ENCODE measurements at regions not wholly inside any gene's neighbourhood (a gene's known extent, or its start where the extent isn't known, plus 50 kb on each side); places are given as distances from the start of the nearest gene placed in this dataset.

DNA sequence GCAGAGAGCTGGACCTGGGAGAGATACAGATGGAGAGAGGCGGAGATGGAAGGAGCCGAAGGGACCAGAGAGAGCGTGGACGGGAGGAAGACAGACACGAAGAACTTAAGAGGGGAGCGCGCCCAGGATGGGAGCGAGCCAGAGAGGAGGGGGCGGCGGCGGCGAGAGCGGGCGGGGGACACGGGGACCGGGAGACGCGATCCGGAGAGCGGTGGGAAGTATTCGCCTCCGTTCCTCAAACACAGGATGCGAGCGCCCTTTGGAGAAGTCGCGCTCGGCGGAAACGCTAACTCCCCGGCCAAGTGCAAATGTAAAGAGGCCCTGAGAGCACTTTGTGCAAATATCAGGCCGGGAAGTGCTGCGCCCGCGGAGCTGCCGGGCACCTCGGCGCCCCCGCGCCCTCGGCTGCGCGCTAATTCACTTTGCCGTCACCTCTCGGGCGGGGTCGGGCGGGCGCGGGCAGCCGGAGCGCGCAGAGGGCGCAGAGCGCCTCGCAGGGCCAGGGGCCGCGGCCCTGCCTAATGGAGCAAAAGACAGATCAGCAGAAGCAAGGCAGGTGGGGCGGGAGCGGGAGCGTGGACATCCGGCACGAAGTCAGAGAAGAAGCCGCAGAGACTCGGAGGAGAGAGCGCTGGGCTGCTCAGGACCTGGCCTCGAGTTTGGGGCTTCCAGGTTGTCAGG is 281.2 kb downstream of the RRAGC start:
- Histone ChIP-seq H3K4me2 (ENCODE audit: low read length) (no peak overlapping the region), H3F3A (ENCODE audit: insufficient read depth, low read length) (no peaks in the 10 kb centered on the region), H3K36me3 (ENCODE audit: insufficient read depth, low read length) (no peaks in the 10 kb centered on the region), H3K79me2 (ENCODE audit: insufficient read depth, low read length) (no peaks in the 10 kb centered on the region), H4K20me1 (ENCODE audit: insufficient read depth, low read length) (no peaks in the 10 kb centered on the region), H3K9me3 (ENCODE audit: low read length) (no peaks in the 10 kb centered on the region), H3K27ac (ENCODE audit: low read depth, low read length, poor library complexity, severe bottlenecking) (no peak overlapping the region), H3K4me1 (ENCODE audit: insufficient read depth, low read length, severe bottlenecking) (no peaks in the 10 kb centered on the region), H3K9ac (ENCODE audit: low read length) (no peak overlapping the region), H3K9me2 (ENCODE audit: low read depth, low read length) (no peaks in the 10 kb centered on the region), H3K27me3 (ENCODE audit: insufficient read depth, low read length) (no peaks in the 10 kb centered on the region), H2AFZ (ENCODE audit: low read length) (no peak overlapping the region), H3K4me3 (ENCODE audit: low read depth, low read length, poor library complexity, severe bottlenecking) (no peak overlapping the region)
- TF ChIP-seq EZH2 (IDR thresholded peaks at IDR 0.05; ENCODE audit: borderline replicate concordance, low read length): no peak

DNA sequence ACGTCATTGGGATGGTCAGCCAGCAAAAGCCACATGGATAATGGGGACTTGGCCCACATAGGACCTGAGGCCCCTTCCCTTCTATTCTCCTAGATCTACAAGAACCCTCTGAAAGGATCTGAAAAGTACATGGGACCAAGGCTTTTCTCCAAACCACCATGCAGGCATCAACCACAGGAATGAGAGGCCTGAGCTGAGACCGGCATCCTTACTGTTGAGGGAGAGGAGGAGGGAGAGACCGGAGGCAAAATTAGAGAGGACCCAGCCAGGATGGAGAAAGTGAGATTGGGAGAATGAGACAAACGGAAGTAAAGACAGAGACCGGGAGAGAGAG is 281.7 kb downstream of the RRAGC start:
- Histone ChIP-seq H3K4me2 (ENCODE audit: low read length) (no peak overlapping the region), H3K27ac (ENCODE audit: low read depth, low read length, poor library complexity, severe bottlenecking) (no peak overlapping the region), H2AFZ (ENCODE audit: low read length) (no peak overlapping the region), H3K36me3 (ENCODE audit: insufficient read depth, low read length) (no peaks in the 10 kb centered on the region), H3K9ac (ENCODE audit: low read length) (no peak overlapping the region), H3K4me3 (ENCODE audit: low read depth, low read length, poor library complexity, severe bottlenecking) (no peak overlapping the region), H4K20me1 (ENCODE audit: insufficient read depth, low read length) (no peaks in the 10 kb centered on the region), H3K27me3 (ENCODE audit: insufficient read depth, low read length) (no peaks in the 10 kb centered on the region), H3K4me1 (ENCODE audit: insufficient read depth, low read length, severe bottlenecking) (no peaks in the 10 kb centered on the region), H3F3A (ENCODE audit: insufficient read depth, low read length) (no peaks in the 10 kb centered on the region), H3K9me2 (ENCODE audit: low read depth, low read length) (no peaks in the 10 kb centered on the region), H3K9me3 (ENCODE audit: low read length) (no peaks in the 10 kb centered on the region), H3K79me2 (ENCODE audit: insufficient read depth, low read length) (no peaks in the 10 kb centered on the region)
- no peak for TF ChIP-seq EZH2 (IDR thresholded peaks at IDR 0.05; ENCODE audit: borderline replicate concordance, low read length)
- no peak for TF ChIP-seq CTCF (IDR thresholded peaks at IDR 0.05; ENCODE audit: low read length)

GRCh38 chr1:38577385-38577784 is 282.2 kb downstream of the RRAGC start:
- H3K79me2 ChIP-seq (ENCODE audit: insufficient read depth, low read length): no peaks in the 10 kb centered on the region
- H3F3A ChIP-seq (ENCODE audit: insufficient read depth, low read length): no peaks in the 10 kb centered on the region
- no peak overlapping the region for H3K4me2 ChIP-seq (ENCODE audit: low read length)
- TF ChIP-seq CTCF (IDR thresholded peaks at IDR 0.05; ENCODE audit: low read length): no peak
- no peak for TF ChIP-seq EZH2 (IDR thresholded peaks at IDR 0.05; ENCODE audit: borderline replicate concordance, low read length)
- no peaks in the 10 kb centered on the region for H3K9me3 ChIP-seq (ENCODE audit: low read length)
- no peaks in the 10 kb centered on the region for H3K4me1 ChIP-seq (ENCODE audit: insufficient read depth, low read length, severe bottlenecking)
- H3K36me3 ChIP-seq (ENCODE audit: insufficient read depth, low read length): no peaks in the 10 kb centered on the region
- H3K27me3 ChIP-seq (ENCODE audit: insufficient read depth, low read length): no peaks in the 10 kb centered on the region
- H3K27ac ChIP-seq (ENCODE audit: low read depth, low read length, poor library complexity, severe bottlenecking): no peak overlapping the region
- H2AFZ ChIP-seq (ENCODE audit: low read length): no peak overlapping the region
- H3K9ac ChIP-seq (ENCODE audit: low read length): no peak overlapping the region
- no peaks in the 10 kb centered on the region for H3K9me2 ChIP-seq (ENCODE audit: low read depth, low read length)
- H4K20me1 ChIP-seq (ENCODE audit: insufficient read depth, low read length): no peaks in the 10 kb centered on the region
- H3K4me3 ChIP-seq (ENCODE audit: low read depth, low read length, poor library complexity, severe bottlenecking): no peak overlapping the region

DNA sequence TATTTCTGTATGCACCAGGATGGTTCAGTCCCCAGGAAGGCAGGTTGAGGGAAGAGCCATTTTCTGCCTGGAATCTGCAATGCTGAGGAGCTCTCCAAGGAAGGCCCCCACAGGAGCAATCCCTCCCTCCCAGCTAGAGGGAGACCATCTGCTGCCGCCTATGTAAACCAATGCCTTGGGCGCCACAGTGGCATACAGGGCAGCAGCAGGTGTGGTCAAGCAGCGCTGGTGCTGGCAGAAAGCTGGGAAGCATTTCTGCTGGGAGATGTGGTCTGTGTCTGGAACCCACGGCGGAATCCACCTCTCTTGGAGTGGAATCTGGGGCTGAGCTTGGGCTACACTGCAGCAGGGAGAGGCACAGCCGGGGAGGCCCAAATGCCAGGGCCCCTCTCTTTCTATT is 283.3 kb downstream of the RRAGC start:
- no peaks in the 10 kb centered on the region for H3F3A ChIP-seq (ENCODE audit: insufficient read depth, low read length)
- no peak overlapping the region for H3K27ac ChIP-seq (ENCODE audit: low read depth, low read length, poor library complexity, severe bottlenecking)
- no peak overlapping the region for H3K4me2 ChIP-seq (ENCODE audit: low read length)
- H3K79me2 ChIP-seq (ENCODE audit: insufficient read depth, low read length): no peaks in the 10 kb centered on the region
- H4K20me1 ChIP-seq (ENCODE audit: insufficient read depth, low read length): no peaks in the 10 kb centered on the region
- no peak overlapping the region for H2AFZ ChIP-seq (ENCODE audit: low read length)
- no peaks in the 10 kb centered on the region for H3K9me2 ChIP-seq (ENCODE audit: low read depth, low read length)
- H3K9ac ChIP-seq (ENCODE audit: low read length): no peak overlapping the region
- H3K27me3 ChIP-seq (ENCODE audit: insufficient read depth, low read length): no peaks in the 10 kb centered on the region
- no peaks in the 10 kb centered on the region for H3K36me3 ChIP-seq (ENCODE audit: insufficient read depth, low read length)
- H3K4me1 ChIP-seq (ENCODE audit: insufficient read depth, low read length, severe bottlenecking): no peaks in the 10 kb centered on the region
- no peak overlapping the region for H3K4me3 ChIP-seq (ENCODE audit: low read depth, low read length, poor library complexity, severe bottlenecking)
- no peak for TF ChIP-seq CTCF (IDR thresholded peaks at IDR 0.05; ENCODE audit: low read length)
- no peak for TF ChIP-seq EZH2 (IDR thresholded peaks at IDR 0.05; ENCODE audit: borderline replicate concordance, low read length)
- no peaks in the 10 kb centered on the region for H3K9me3 ChIP-seq (ENCODE audit: low read length)

Data from OCI-LY1 (cell line).